Stimulated activated naive CD8-positive, alpha-beta T cell treated with anti-CD3 and anti-CD28 coated beads, Interleukin-15, amount 100 ng/mL, for 72 hours (primary cell): ENCODE measurements at regions not wholly inside any gene's neighbourhood (a gene's known extent, or its start where the extent isn't known, plus 50 kb on each side); places are given as distances from the start of the nearest gene placed in this dataset.
"Not testable (repeated sequence)": the region's sequence is repeated elsewhere in the genome, so short reads cannot be mapped to it uniquely, and the experiment has no call there.

Experiments
- ATAC-seq: fragments of 150-1000 bp; cut with Tn5 transposase; 2 replicates; pipeline ENCODE4 v1.10.0; 2021; ENCODE audit warnings: mild to moderate bottlenecking, moderate library complexity
- DNase-seq, 2 donors: peaks; one replicate each; pipeline ENCODE4 v3.0.0; 2021 to 2022
- H3K27ac Mint-ChIP-seq, 2 donors: one replicate each; pipeline ENCODE4 v1.8.0; 2022; ENCODE audit warnings: mild to moderate bottlenecking in 2 of 2, mixed read lengths in 2 of 2, moderate library complexity in 2 of 2
- H3K27me3 Mint-ChIP-seq: one replicate; pipeline ENCODE4 v1.8.0; 2022; ENCODE audit warnings: mixed read lengths
- H3K4me1 Mint-ChIP-seq: one replicate; pipeline ENCODE4 v1.8.0; 2022; ENCODE audit warnings: mild to moderate bottlenecking, mixed read lengths
- H3K4me3 Mint-ChIP-seq, 2 donors: one replicate each; pipeline ENCODE4 v1.8.0; 2022; ENCODE audit warnings: mild to moderate bottlenecking in 2 of 2, mixed read lengths in 2 of 2, moderate library complexity in 1 of 2
- H3K9me3 Mint-ChIP-seq, 2 donors: one replicate each; pipeline ENCODE4 v1.8.0; 2022; ENCODE audit warnings: mixed read lengths in 2 of 2

DNA sequence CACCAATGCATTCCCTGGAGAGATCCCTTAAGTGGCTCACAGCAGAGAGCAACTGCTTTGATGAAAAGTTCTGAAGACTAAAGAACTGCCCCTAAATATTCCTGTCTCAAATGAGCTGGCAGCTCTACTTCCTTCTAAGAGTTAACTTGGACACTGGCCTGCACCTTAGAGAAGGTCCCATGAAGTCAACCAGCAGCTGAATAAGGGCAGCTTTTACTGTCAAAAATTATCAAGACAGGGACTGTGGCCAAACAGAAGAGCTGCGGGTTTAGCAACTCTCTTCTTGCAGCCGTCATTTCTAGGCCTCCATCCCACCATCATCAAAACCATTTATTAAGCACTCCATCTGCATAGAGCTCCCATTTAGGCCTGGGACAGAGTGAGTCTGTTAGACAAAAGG lies 491.1 kb upstream of the TSHZ3 start:
- peaks cover 13 to 51% of the 10 kb centered on the region in 2 donors for H3K9me3 Mint-ChIP-seq
- ATAC-seq (no peak), DNase-seq (no peak)
- H3K4me3 Mint-ChIP-seq: no peak overlapping the region
- no peak overlapping the region for H3K27ac Mint-ChIP-seq
- peaks cover 9% of the 10 kb centered on the region for H3K27me3 Mint-ChIP-seq
- no peaks in the 10 kb centered on the region for H3K4me1 Mint-ChIP-seq

DNA sequence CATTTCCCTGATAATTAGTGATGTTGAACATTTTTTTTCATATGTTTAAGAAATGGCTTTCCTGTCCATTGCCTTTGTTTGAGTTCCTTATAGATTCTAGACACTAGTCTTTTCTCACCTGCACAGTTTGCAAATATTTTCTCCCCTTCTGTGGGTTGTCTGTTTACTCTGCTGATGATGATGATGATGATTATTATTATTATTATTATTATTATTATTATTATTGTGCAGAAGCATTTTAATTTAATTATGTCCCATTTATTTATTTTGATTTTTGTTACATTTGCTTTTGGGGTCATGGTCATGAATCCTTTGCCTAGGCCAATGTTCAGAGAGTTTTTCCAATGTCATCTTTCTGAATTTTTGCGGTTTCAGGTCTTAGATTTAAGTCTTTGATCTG lies 492.5 kb upstream of the TSHZ3 start:
- no peak for ATAC-seq
- Mint-ChIP-seq H3K4me3 (no peak overlapping the region), H3K4me1 (no peaks in the 10 kb centered on the region), H3K27ac (no peak overlapping the region), H3K9me3 (peaks cover 13 to 49% of the 10 kb centered on the region in 2 donors), H3K27me3 (peaks cover 9% of the 10 kb centered on the region)
- no peak for DNase-seq

DNA sequence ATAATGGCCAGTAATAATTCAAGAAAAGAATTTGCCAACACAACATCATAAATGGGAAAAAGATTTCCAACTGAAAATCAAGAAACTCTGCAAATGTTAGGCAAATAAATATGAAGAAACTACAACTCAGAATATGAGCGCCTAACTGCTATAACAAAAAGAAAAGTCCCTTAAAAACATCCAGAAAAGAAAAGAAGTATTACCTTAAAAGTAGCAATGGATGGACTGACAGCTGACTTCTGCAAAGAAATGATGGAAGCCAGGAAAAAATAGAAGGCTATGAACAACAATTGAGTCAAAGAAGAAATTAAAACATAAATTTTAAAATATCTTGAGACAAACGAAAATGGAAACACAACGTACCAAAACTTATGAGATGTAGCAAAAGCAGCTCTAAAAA lies 482.3 kb upstream of the ZNF507 start:
- Mint-ChIP-seq H3K4me3 (no peak overlapping the region), H3K9me3 (peaks cover 28 to 45% of the 10 kb centered on the region in 2 donors), H3K4me1 (no peaks in the 10 kb centered on the region), H3K27me3 (no peaks in the 10 kb centered on the region), H3K27ac (no peak overlapping the region)
- ATAC-seq (no peak), DNase-seq (no peak)

DNA sequence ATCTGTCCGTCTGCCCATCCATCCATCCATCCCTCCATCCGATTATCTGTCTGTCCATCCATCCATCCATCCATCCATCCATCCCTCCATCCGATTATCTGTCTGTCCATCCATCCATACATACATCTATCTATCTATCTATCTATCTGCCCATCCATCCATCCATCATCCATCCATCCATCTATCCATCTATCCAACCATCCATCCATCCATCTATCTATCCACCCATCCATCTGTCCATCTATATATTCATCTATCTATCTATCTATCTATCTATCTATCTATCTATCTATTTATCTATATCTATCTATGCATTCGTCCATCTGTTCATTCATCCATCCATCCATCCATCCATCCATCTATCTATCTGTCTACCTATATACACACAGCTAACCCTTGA lies 471.1 kb upstream of the ZNF507 start:
- ATAC-seq (no peak), DNase-seq (no peak)
- H3K4me3 Mint-ChIP-seq: no peak overlapping the region
- no peak overlapping the region for H3K27ac Mint-ChIP-seq
- H3K27me3 Mint-ChIP-seq: no peaks in the 10 kb centered on the region
- no peaks in the 10 kb centered on the region for H3K4me1 Mint-ChIP-seq
- H3K9me3 Mint-ChIP-seq: peaks cover 9 to 19% of the 10 kb centered on the region in 2 donors

DNA sequence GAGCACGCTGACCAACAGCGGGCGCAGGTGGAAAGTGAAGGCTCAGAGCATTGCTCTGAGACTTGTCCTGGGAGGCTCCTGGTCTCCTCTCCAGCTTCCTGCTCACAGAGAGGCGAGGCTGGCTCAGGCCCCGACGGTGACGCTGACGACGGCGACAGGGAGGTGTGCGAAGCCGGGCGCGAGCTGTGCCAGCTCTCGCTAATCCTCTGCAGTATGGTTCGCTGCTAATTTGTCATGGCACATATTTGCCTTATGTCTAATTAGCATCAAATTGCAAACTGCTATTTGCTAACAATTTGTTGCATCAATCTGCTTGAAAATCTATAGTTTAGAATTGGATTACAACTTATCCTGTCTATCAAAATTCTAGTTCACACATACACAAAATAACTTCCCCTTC lies 469.8 kb upstream of the ZNF507 start:
- DNase-seq: no peak

DNA sequence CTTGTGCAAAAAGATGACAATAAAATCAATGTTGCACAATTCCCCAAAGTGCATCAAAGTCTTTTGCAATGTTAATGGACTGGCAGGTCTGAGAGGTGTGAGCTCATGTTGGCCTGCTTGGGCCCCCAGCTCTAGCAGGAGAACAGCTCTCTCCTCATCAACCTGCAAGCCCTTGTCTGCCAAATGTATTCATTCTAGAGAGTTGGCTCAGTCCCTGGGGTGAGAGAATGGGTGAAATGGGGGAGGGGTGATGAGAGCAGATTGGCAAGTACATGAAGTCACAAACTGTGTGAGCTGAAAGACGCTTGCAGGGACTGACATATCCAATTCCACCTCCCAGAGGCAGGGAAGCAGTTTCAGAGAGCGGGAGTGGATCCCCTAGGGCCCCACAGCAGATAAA lies 465.1 kb upstream of the ZNF507 start:
- Mint-ChIP-seq H3K4me3 (no peak overlapping the region), H3K27ac (no peak overlapping the region), H3K9me3 (peaks cover 4% of the 10 kb centered on the region in 2 donors), H3K27me3 (no peaks in the 10 kb centered on the region), H3K4me1 (no peaks in the 10 kb centered on the region)
- DNase-seq: no peak
- ATAC-seq: no peak

More for the DNA sequence above, 469.8 kb upstream of the ZNF507 start:
- Mint-ChIP-seq H3K27ac (no peak overlapping the region), H3K27me3 (no peaks in the 10 kb centered on the region), H3K9me3 (peaks cover 9 to 19% of the 10 kb centered on the region in 2 donors), H3K4me1 (no peaks in the 10 kb centered on the region), H3K4me3 (no peak overlapping the region)
- ATAC-seq: no peak

DNA sequence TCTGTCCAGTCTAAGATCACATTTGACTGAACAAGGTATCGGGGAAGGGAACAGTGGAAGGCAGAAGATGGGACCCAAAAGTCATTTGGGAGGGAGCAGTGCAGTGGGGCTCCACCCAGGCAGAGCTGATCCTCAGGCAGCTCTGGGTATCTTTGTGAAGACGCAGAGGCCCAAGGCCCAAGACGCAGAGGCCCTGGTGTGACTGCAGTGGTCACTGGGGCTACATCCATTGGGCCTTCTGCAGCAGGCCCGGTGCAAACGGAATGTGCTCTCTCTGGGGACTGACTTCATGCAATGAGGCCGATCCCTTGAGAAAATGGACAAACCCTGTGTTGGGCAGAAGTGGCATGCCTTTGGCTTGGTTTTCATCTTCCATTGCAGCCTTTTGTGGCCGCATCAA lies 463.4 kb upstream of the ZNF507 start:
- DNase-seq: no peak
- Mint-ChIP-seq H3K27ac (no peak overlapping the region), H3K4me1 (no peaks in the 10 kb centered on the region), H3K4me3 (no peak overlapping the region), H3K9me3 (peaks cover 4% of the 10 kb centered on the region in 2 donors), H3K27me3 (no peaks in the 10 kb centered on the region)
- ATAC-seq: no peak

DNA sequence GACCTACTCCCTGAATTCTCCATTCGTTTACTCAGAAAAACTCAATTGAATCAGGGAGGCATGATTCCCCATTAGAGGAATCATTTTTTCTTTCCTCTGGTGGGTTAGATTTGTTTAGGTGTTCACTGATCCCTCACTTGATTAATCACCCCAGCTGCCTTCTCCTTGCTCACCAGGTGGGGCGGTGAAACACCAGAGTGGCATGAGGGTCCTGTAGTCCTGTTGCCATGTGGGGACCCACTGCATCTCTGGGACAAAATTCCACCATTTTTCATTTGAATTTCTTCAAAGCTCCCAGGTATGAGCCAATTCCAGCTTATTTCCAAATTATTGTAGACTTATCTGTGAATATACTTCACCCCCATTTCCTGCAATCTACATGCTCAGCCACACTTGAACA lies 462.7 kb upstream of the ZNF507 start:
- no peak overlapping the region for H3K4me3 Mint-ChIP-seq
- no peak overlapping the region for H3K27ac Mint-ChIP-seq
- DNase-seq: no peak
- H3K27me3 Mint-ChIP-seq: no peaks in the 10 kb centered on the region
- no peak for ATAC-seq
- peaks cover 4% of the 10 kb centered on the region in 2 donors for H3K9me3 Mint-ChIP-seq
- no peaks in the 10 kb centered on the region for H3K4me1 Mint-ChIP-seq

DNA sequence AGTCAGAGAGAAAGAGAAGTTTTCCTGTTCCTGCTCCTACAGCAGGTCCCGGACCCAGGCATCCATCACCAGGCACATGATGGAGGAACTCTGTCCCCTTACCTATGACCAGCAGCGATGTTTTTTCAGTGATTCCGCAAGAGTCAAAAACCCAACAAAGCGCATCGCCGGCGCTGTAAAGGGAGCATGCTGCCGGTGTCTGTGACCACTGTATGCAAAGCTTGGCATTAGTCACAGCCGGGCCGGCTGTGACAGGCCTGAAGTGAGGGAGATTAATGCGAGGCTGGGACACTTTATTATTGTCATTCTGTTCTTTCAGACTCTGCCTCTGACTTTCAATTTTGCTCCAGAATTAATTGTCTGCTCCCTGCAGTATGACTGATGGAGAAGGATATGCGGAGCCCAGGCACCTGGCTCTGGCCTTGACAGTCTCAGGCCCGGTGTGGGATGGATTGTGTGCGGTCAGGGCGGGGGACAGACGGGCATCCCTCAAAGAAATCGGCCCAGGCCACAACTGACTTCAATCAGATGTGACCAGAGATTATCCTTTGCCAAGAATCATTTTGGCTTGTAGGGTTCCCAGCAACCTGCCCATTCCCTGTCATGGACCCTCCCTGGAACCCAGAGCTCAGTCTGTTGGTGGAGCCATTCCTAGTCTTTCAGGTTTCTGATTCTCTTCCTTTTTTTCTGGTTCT lies 462.0 kb upstream of the ZNF507 start:
- H3K27me3 Mint-ChIP-seq: no peaks in the 10 kb centered on the region
- H3K4me3 Mint-ChIP-seq: no peak overlapping the region
- peaks cover 4% of the 10 kb centered on the region in 2 donors for H3K9me3 Mint-ChIP-seq
- DNase-seq (no peak), ATAC-seq (no peak)
- no peaks in the 10 kb centered on the region for H3K4me1 Mint-ChIP-seq
- H3K27ac Mint-ChIP-seq: no peak overlapping the region

DNA sequence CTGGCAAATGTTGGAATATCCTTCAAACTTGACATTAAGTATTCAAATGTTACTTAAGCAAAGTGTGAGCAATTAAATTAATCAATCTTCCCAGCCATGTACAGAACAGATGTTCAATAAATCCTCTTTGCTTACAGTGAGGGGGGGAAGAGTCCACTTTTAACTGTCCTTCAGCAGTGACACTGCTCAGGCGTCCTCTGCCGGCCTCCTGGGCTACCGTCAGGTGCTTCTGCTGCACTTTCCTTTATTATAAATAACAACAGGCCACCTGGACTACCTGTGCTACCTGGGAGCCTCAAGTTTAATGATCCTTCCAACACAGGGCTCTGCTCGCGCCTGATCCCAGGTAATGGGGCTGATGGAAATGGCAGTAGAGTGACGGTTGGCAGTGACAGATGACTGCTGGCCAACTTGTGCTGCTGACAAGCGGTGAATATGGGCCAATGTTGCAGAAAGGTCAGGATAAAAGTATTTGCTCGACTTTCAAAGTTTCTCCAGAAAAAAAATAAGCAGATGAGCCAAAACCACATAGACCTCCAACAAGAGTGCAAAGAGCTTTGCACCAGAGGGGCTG lies 460.0 kb upstream of the ZNF507 start:
- H3K27ac Mint-ChIP-seq: no peak overlapping the region
- DNase-seq (no peak), ATAC-seq (no peak)
- H3K27me3 Mint-ChIP-seq: no peaks in the 10 kb centered on the region
- H3K9me3 Mint-ChIP-seq: peaks cover 0 to 5% of the 10 kb centered on the region in 2 donors
- no peaks in the 10 kb centered on the region for H3K4me1 Mint-ChIP-seq
- no peak overlapping the region for H3K4me3 Mint-ChIP-seq

DNA sequence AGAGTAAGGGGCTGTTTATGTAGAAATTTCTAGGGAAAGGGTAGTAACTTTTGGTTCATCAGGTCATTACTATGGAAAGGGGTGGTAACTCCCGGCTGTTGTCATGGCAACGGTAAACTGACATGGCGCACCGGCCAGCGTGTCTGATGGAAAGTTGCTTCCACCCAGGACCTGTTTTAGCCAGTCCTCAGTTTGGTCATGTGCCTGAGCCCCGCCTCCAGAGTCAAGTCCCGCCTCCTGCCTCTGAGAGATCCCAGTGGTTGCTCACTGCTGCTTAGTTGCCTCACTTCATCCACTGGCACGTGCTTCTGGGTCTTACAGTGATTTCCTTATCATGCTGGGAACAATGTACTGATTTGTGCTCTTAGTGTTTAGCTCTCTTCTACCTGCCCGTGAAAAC lies 455.2 kb upstream of the ZNF507 start:
- no peak for ATAC-seq
- H3K27me3 Mint-ChIP-seq: no peaks in the 10 kb centered on the region
- H3K4me3 Mint-ChIP-seq: no peak overlapping the region
- no peak for DNase-seq
- no peak overlapping the region for H3K27ac Mint-ChIP-seq
- H3K4me1 Mint-ChIP-seq: no peaks in the 10 kb centered on the region
- H3K9me3 Mint-ChIP-seq: peaks cover 14 to 16% of the 10 kb centered on the region in 2 donors

DNA sequence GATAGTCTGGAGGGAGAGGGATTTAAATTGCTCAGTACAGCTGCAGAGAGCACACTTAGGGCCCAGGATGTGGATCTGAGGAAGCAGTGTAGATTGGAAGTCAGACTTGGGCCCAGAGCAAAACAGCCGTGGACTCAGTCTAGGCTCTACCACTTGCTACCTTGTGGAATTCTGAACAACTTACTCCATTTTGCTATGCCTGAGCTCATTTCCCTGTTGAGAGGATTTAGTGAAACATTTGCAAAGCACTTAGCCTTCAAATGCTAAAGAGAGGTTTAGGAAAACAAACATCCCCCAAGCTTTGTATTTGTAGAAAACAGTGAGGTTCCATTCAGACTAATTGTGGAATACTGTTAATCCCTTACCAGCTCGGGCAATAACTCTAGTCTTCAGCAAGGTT lies 453.4 kb upstream of the ZNF507 start:
- Mint-ChIP-seq H3K27me3 (no peaks in the 10 kb centered on the region), H3K27ac (no peak overlapping the region), H3K4me1 (no peaks in the 10 kb centered on the region), H3K9me3 (peaks cover 16 to 21% of the 10 kb centered on the region in 2 donors), H3K4me3 (no peak overlapping the region)
- ATAC-seq (no peak), DNase-seq (no peak)

DNA sequence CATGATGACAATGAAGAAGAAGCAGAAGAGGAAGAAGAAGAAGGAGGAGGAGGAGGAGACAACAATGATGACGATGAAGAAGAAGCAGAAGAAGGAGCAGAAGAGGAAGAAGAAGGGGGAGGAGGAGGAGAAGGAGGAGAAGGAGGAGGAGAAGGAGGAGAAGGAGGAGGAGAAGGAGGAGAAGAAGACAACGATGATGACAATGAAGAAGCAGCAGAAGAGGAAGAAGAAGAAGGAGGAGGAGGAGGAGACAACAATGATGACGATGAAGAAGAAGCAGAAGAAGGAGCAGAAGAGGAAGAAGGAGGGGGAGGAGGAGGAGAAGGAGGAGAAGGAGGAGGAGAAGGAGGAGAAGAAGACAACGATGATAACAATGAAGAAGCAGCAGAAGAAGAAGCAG lies 451.9 kb upstream of the ZNF507 start:
- H3K4me3 Mint-ChIP-seq, ATAC-seq, H3K27ac Mint-ChIP-seq, H3K4me1 Mint-ChIP-seq, H3K27me3 Mint-ChIP-seq, DNase-seq: not testable (repeated sequence)
- peaks cover 16 to 21% of the 10 kb centered on the region in 2 donors for H3K9me3 Mint-ChIP-seq

DNA sequence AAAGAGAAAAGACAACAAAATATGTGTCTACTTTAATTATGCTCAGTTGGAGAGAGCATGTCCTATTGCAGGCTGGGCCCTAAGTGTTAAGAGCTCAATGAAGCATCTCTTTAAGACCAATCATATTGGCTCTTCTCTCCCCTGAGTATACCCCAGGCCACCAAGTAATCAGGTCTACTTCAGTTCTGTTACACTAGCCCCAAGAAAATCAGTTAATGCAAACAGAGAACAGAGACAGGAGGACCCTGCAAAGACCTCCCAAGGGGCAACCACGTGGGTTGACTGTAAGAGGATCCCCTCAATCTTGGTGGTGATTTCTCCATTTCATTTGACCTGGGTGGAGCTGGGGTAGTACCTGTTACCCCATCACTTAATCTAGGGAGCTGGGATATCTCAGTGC lies 451.0 kb upstream of the ZNF507 start:
- H3K27me3 Mint-ChIP-seq: no peaks in the 10 kb centered on the region
- H3K9me3 Mint-ChIP-seq: peaks cover 16 to 21% of the 10 kb centered on the region in 2 donors
- no peak overlapping the region for H3K4me3 Mint-ChIP-seq
- no peak overlapping the region for H3K27ac Mint-ChIP-seq
- no peaks in the 10 kb centered on the region for H3K4me1 Mint-ChIP-seq
- ATAC-seq: no peak
- no peak for DNase-seq

DNA sequence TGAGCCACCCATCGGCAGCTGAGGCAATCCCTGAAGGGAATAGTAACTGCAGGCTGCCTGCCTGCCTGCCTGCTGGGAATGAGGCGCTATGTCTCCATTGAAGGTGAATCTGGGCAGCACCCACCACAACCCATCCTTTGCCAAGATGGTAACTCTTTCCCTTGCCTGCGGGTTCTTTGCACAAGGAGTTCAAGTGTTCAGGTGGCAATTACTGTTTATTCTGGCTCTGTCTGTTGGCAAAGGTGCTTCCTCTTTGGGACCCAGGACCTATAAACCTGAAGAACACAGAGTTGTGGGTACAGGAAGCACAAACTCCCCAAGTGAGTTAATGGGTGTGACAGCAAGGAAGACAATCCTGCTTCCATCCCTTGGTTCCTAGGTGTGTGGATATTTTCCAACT lies 448.1 kb upstream of the ZNF507 start:
- ATAC-seq (no peak), DNase-seq (no peak)
- Mint-ChIP-seq H3K9me3 (peaks cover 11 to 21% of the 10 kb centered on the region in 2 donors), H3K27ac (no peak overlapping the region), H3K27me3 (no peaks in the 10 kb centered on the region), H3K4me1 (no peaks in the 10 kb centered on the region), H3K4me3 (no peak overlapping the region)

DNA sequence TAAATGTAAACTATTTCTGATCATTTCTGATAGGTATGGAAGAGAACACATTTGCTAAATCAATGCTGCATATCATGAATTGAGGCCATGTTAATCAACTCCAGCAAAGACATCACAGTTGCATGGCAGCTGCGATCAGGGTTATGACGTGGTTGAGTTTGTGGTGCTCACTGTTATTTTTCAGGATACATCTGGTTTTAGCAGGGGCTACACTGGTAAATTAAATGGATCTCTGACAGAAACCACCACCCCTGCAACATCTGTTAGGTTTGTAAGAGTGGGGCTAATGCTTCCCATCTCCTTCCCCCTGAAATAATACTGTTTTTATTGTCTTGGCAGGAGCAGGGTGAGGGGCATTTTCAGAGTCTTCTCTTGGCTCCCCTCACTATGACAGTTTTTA lies 444.4 kb upstream of the ZNF507 start:
- no peak overlapping the region for H3K27ac Mint-ChIP-seq
- no peaks in the 10 kb centered on the region for H3K4me1 Mint-ChIP-seq
- ATAC-seq: no peak
- no peak for DNase-seq
- no peaks in the 10 kb centered on the region for H3K27me3 Mint-ChIP-seq
- no peak overlapping the region for H3K4me3 Mint-ChIP-seq
- H3K9me3 Mint-ChIP-seq: peaks cover 0 to 25% of the 10 kb centered on the region in 2 donors

DNA sequence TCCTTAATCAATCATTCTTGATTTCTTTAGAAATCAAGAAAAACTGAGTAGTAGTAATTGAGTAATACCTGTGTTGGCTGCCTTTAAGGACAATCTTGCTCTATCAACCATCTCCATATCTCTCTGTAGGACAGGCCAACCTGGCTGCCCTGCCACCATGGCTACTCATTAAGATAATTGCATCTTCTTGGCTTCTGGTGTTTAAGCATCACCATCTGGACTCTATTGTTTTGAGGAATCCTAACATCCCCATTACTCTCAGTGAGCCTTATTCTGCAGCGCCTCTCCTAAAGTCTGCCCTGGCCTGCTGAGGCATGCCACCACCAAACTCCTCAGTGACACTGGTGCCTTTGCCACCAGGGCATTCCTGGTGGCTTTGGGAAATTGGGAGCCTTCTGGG lies 442.6 kb upstream of the ZNF507 start:
- no peak overlapping the region for H3K27ac Mint-ChIP-seq
- no peak for ATAC-seq
- no peak for DNase-seq
- H3K27me3 Mint-ChIP-seq: no peaks in the 10 kb centered on the region
- no peak overlapping the region for H3K4me3 Mint-ChIP-seq
- no peaks in the 10 kb centered on the region for H3K4me1 Mint-ChIP-seq
- H3K9me3 Mint-ChIP-seq: peaks cover 0 to 21% of the 10 kb centered on the region in 2 donors
